CD4-positive, CD25-positive, alpha-beta regulatory T cell (primary cell): ENCODE measurements at regions not wholly inside any gene's neighbourhood (a gene's known extent, or its start where the extent isn't known, plus 50 kb on each side); places are given as distances from the start of the nearest gene placed in this dataset.

Source experiments
- ATAC-seq, 2 donors: fragments of 150-1000 bp; cut with Tn5 transposase; one replicate each; pipeline ENCODE4 v1.10.0; 2021; ENCODE audit warnings: low read depth in 2 of 2, moderate number of reproducible peaks in 2 of 2, moderate library complexity in 1 of 2
- DNase-seq, 3 donors: peaks; one replicate each; pipeline versions ENCODE4 v3.0.0 to v3.0.0-alpha.2; 2012 to 2022; ENCODE audit warnings: mixed read lengths in 1 of 3
- H3K27ac ChIP-seq: one replicate; pipeline ENCODE4 v1.7.0; 2013; ENCODE audit warnings: mild to moderate bottlenecking, low read length; ENCODE audit not compliant: insufficient read depth, poor library complexity, severe bottlenecking
- H3K27me3 ChIP-seq: one replicate; pipeline ENCODE4 v1.7.0; 2013; ENCODE audit warnings: low read length; ENCODE audit not compliant: control insufficient read depth, insufficient read depth
- H3K36me3 ChIP-seq: one replicate; pipeline ENCODE4 v1.7.0; 2013; ENCODE audit warnings: mild to moderate bottlenecking, low read length, moderate library complexity; ENCODE audit not compliant: control insufficient read depth, insufficient read depth
- H3K4me1 ChIP-seq: 2 replicates; pipeline ENCODE4 v1.7.0; 2013; ENCODE audit warnings: mild to moderate bottlenecking, low read length; ENCODE audit not compliant: insufficient read depth, control insufficient read depth, poor library complexity, severe bottlenecking
- H3K4me3 ChIP-seq: one replicate; pipeline ENCODE4 v1.7.0; 2013; ENCODE audit warnings: low read depth, mild to moderate bottlenecking, low read length, moderate library complexity
- H3K9me3 ChIP-seq, 2 experiments: 1 replicate in 1 of 2; 2 replicates in 1 of 2; pipeline ENCODE4 v1.7.0; 2013; ENCODE audit warnings: low read length in 2 of 2, mild to moderate bottlenecking in 1 of 2, moderate library complexity in 1 of 2; ENCODE audit not compliant: control insufficient read depth in 2 of 2
- H3K27ac Mint-ChIP-seq, 3 donors: one replicate each; pipeline ENCODE4 v1.8.0; 2020 to 2022; ENCODE audit warnings: mild to moderate bottlenecking in 3 of 3, mixed read lengths in 3 of 3, moderate library complexity in 2 of 3
- H3K27me3 Mint-ChIP-seq: one replicate; pipeline ENCODE4 v1.8.0; 2022; ENCODE audit warnings: mild to moderate bottlenecking, mixed read lengths
- H3K36me3 Mint-ChIP-seq: one replicate; pipeline ENCODE4 v1.8.0; 2020; ENCODE audit warnings: mixed read lengths
- H3K4me1 Mint-ChIP-seq, 4 donors: one replicate each; pipeline ENCODE4 v1.8.0; 2020 to 2022; ENCODE audit warnings: mixed read lengths in 4 of 4, mild to moderate bottlenecking in 1 of 4
- H3K4me3 Mint-ChIP-seq, 4 donors: one replicate each; pipeline ENCODE4 v1.8.0; 2020 to 2022; ENCODE audit warnings: mild to moderate bottlenecking in 4 of 4, mixed read lengths in 4 of 4, moderate library complexity in 3 of 4
- H3K9me3 Mint-ChIP-seq, 7 donors: one replicate each; pipeline ENCODE4 v1.8.0; 2020 to 2022; ENCODE audit warnings: mixed read lengths in 7 of 7, mild to moderate bottlenecking in 3 of 7, moderate library complexity in 2 of 7

GRCh38 chr11:91904792-91905785, 319.5 kb upstream of the FAT3 start:
- H3K9me3 ChIP-seq, result no peaks in the 10 kb centered on the region
- no peaks in the 10 kb centered on the region for H3K36me3 ChIP-seq
- DNase-seq (no peak), ATAC-seq (no peak)
- no peak overlapping the region for H3K27ac ChIP-seq
- H3K4me3 ChIP-seq, result no peak overlapping the region
- no peaks in the 10 kb centered on the region for H3K27me3 Mint-ChIP-seq
- H3K9me3 Mint-ChIP-seq, result peaks cover 4 to 18% (median 8%) of the 10 kb centered on the region in 7 donors
- H3K4me1 Mint-ChIP-seq, result no peaks in the 10 kb centered on the region
- H3K36me3 Mint-ChIP-seq, result no peaks in the 10 kb centered on the region
- H3K4me3 Mint-ChIP-seq, result no peak overlapping the region
- no peaks in the 10 kb centered on the region for H3K4me1 ChIP-seq
- no peaks in the 10 kb centered on the region for H3K27me3 ChIP-seq
- H3K27ac Mint-ChIP-seq, result no peak overlapping the region

DNA sequence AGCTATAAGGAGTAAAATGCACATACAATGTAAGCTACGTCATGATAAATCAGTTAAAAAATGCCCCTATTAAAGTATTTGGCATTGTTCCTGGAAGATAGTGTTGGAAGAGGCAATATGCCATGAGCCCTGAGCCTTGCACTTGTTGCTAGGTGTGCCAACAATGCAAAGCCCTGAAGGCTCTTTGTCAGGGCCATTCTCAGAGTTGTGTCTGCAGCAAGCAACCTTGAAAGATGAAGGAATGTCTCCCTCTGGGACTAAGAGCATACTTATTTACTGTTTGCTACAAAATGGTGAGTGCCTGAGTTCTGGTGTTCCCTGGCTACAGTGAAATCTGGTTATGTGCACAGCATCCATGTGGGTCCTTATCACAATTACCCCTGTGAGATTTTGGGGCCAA, 322.3 kb upstream of the FAT3 start:
- Histone ChIP-seq H3K36me3 (no peaks in the 10 kb centered on the region), H3K9me3 (no peaks in the 10 kb centered on the region), H3K4me1 (no peaks in the 10 kb centered on the region), H3K4me3 (no peak overlapping the region), H3K27me3 (no peaks in the 10 kb centered on the region), H3K27ac (no peak overlapping the region)
- ATAC-seq (no peak), DNase-seq (no peak)
- Mint-ChIP-seq H3K9me3 (peaks cover 1 to 10% (median 5%) of the 10 kb centered on the region in 7 donors), H3K27ac (no peak overlapping the region), H3K36me3 (no peaks in the 10 kb centered on the region), H3K4me1 (no peaks in the 10 kb centered on the region), H3K4me3 (no peak overlapping the region), H3K27me3 (no peaks in the 10 kb centered on the region)

GRCh38 chr11:91880660-91881059, 344.0 kb upstream of the FAT3 start:
- Mint-ChIP-seq H3K36me3 (no peaks in the 10 kb centered on the region), H3K27me3 (no peaks in the 10 kb centered on the region), H3K4me1 (no peaks in the 10 kb centered on the region), H3K9me3 (peaks cover 0 to 15% (median 6%) of the 10 kb centered on the region in 7 donors), H3K4me3 (no peak overlapping the region), H3K27ac (no peak overlapping the region)
- DNase-seq (no peak), ATAC-seq (no peak)
- no peak overlapping the region for H3K4me3 ChIP-seq
- no peak overlapping the region for H3K27ac ChIP-seq
- no peaks in the 10 kb centered on the region for H3K36me3 ChIP-seq
- no peaks in the 10 kb centered on the region for H3K4me1 ChIP-seq
- H3K9me3 ChIP-seq, result peaks cover 0 to 7% of the 10 kb centered on the region in 2 experiments
- no peaks in the 10 kb centered on the region for H3K27me3 ChIP-seq

DNA sequence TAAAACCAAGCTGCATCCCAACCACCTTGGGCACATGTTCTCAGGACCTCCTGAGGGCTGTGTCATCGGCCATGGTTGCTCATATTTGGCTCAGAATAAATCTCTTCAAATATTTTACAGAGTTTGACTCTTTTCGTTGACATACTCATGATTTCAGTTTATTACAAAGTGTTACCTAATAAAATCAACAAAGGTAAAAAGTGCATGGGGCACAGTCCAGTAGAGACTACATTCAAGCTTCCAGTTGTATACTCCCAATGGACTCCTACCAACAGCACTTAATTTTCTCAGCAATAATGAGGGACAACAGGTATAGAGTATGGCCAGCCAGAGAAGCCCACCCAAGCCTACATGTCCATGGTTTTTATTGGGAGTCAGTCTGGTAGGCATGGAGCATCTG, 347.9 kb upstream of the FAT3 start:
- Mint-ChIP-seq H3K27me3 (no peaks in the 10 kb centered on the region), H3K9me3 (peaks cover 0 to 17% (median 5%) of the 10 kb centered on the region in 7 donors), H3K27ac (no peak overlapping the region), H3K4me3 (no peak overlapping the region), H3K36me3 (no peaks in the 10 kb centered on the region), H3K4me1 (no peaks in the 10 kb centered on the region)
- DNase-seq, result no peak
- no peak overlapping the region for H3K4me3 ChIP-seq
- ATAC-seq, result no peak
- no peaks in the 10 kb centered on the region for H3K4me1 ChIP-seq
- peaks cover 0 to 10% of the 10 kb centered on the region in 2 experiments for H3K9me3 ChIP-seq
- H3K27ac ChIP-seq, result no peak overlapping the region
- H3K36me3 ChIP-seq, result no peaks in the 10 kb centered on the region
- no peaks in the 10 kb centered on the region for H3K27me3 ChIP-seq

DNA sequence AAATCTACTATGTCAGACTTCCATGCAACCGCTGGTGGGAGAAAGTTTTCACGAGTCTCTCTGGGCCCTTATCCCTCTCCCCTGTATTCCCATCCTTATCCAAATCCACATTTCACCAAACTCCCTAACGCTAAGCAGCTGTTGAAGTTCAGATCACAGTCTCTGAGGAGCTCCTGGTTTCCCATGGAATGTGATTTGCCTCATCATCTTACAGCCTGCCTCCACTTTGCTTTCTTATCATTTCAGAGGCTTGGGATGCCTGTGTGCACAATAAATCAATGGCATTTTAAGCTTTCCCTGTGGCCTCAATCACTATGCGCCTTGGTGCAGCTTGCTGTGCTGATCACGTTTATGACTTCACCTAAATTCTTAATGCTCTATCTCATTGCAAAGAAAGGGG, 352.4 kb upstream of the FAT3 start:
- H3K36me3 ChIP-seq, result no peaks in the 10 kb centered on the region
- H3K27me3 ChIP-seq, result no peaks in the 10 kb centered on the region
- DNase-seq, result no peak
- Mint-ChIP-seq H3K4me1 (no peaks in the 10 kb centered on the region), H3K9me3 (peaks cover 7 to 24% (median 10%) of the 10 kb centered on the region in 7 donors), H3K4me3 (no peak overlapping the region), H3K27ac (no peak overlapping the region), H3K27me3 (no peaks in the 10 kb centered on the region), H3K36me3 (no peaks in the 10 kb centered on the region)
- no peak overlapping the region for H3K4me3 ChIP-seq
- ATAC-seq, result no peak
- H3K9me3 ChIP-seq, result peaks cover 0 to 4% of the 10 kb centered on the region in 2 experiments
- no peaks in the 10 kb centered on the region for H3K4me1 ChIP-seq
- no peak overlapping the region for H3K27ac ChIP-seq

DNA sequence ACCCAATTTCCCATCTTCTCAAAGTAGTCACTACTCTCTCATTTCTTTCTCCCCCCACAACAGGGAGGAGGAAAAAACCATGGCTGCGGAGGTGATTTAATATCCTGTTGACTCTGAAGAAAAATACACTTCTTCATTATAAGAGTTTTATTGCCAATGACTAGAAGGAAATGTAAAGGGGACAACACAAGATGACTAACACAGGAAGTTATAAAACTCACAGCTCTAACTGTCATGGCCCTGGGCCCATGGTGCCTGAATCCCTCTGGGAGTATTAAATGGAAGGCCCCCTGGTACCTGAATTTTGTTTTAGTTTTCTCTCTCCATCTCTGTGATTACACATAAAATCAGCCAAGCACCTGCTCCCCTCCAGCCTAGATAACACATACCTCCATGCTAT, 352.8 kb upstream of the FAT3 start:
- H3K36me3 ChIP-seq, result no peaks in the 10 kb centered on the region
- peaks cover 0 to 4% of the 10 kb centered on the region in 2 experiments for H3K9me3 ChIP-seq
- H3K27ac Mint-ChIP-seq, result no peak overlapping the region
- H3K4me1 ChIP-seq, result no peaks in the 10 kb centered on the region
- no peaks in the 10 kb centered on the region for H3K36me3 Mint-ChIP-seq
- H3K4me3 ChIP-seq, result no peak overlapping the region
- H3K9me3 Mint-ChIP-seq, result peaks cover 7 to 26% (median 10%) of the 10 kb centered on the region in 7 donors
- no peak overlapping the region for H3K4me3 Mint-ChIP-seq
- H3K27ac ChIP-seq, result no peak overlapping the region
- H3K27me3 ChIP-seq, result no peaks in the 10 kb centered on the region
- no peaks in the 10 kb centered on the region for H3K27me3 Mint-ChIP-seq
- no peak for DNase-seq
- H3K4me1 Mint-ChIP-seq, result no peaks in the 10 kb centered on the region
- ATAC-seq, result no peak

DNA sequence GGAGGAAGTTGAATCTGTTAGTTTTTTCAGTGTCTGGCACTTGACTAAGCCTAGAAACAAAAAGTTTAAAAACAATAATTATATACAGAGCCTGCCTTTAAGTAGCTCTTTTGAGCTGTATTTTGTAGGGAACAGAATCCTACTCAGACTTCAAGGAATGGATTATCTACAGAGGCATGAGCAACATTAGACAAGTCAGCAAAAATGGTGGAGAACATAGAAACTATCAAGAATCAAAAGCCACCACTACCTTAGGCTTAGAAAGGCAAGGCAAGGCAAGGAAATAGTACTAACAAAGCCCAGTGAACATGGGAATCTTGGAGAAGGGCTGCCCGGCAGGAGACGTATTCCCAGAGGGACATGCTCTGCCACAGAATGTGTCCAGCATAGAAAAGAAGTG, 353.6 kb upstream of the FAT3 start:
- H3K9me3 Mint-ChIP-seq, result peaks cover 7 to 31% (median 10%) of the 10 kb centered on the region in 7 donors

DNA sequence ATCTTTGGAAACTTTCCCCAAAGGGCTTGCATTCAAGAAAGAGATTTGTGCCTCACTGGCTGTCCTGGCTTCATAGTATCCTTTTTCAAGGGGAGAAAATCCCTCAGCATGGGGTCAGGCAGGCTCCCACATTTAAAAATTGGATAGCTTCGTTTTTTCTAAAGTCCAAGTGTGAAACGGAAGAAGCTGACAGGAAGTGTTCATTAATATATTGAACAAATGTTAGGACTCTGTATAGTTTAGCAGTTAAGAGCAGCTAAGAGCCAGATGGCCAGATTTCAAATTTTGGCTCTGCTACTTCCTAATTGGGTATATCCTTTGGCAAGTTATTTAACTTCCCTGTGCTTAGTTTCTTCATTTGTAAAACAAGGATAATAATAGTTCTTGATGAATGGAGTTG, 354.9 kb upstream of the FAT3 start:
- H3K4me3 Mint-ChIP-seq, result no peak overlapping the region
- no peak overlapping the region for H3K27ac ChIP-seq
- no peaks in the 10 kb centered on the region for H3K27me3 Mint-ChIP-seq
- H3K4me3 ChIP-seq, result no peak overlapping the region
- peaks cover 8 to 32% (median 12%) of the 10 kb centered on the region in 7 donors for H3K9me3 Mint-ChIP-seq
- H3K4me1 ChIP-seq, result no peaks in the 10 kb centered on the region
- H3K36me3 Mint-ChIP-seq, result no peaks in the 10 kb centered on the region
- ATAC-seq (no peak), DNase-seq (no peak)
- no peaks in the 10 kb centered on the region for H3K27me3 ChIP-seq
- H3K36me3 ChIP-seq, result no peaks in the 10 kb centered on the region
- H3K27ac Mint-ChIP-seq, result no peak overlapping the region
- no peaks in the 10 kb centered on the region for H3K9me3 ChIP-seq
- no peaks in the 10 kb centered on the region for H3K4me1 Mint-ChIP-seq

More for the DNA sequence above, 353.6 kb upstream of the FAT3 start:
- Mint-ChIP-seq H3K4me1 (no peaks in the 10 kb centered on the region), H3K27me3 (no peaks in the 10 kb centered on the region), H3K4me3 (no peak overlapping the region), H3K36me3 (no peaks in the 10 kb centered on the region), H3K27ac (no peak overlapping the region)
- no peaks in the 10 kb centered on the region for H3K4me1 ChIP-seq
- ATAC-seq (no peak), DNase-seq (no peak)
- H3K36me3 ChIP-seq, result no peaks in the 10 kb centered on the region
- peaks cover 0 to 4% of the 10 kb centered on the region in 2 experiments for H3K9me3 ChIP-seq
- no peak overlapping the region for H3K27ac ChIP-seq
- H3K27me3 ChIP-seq, result no peaks in the 10 kb centered on the region
- no peak overlapping the region for H3K4me3 ChIP-seq
